Cerebellar nuclear complex (tissue), 1 donor: ENCODE measurements at regions not wholly inside any gene's neighbourhood (a gene's known extent, or its start where the extent isn't known, plus 50 kb on each side); places are given as distances from the start of the nearest gene placed in this dataset.

Experiments
- DNase-seq, 2 experiments: peaks; one replicate each; lab custom pipeline; 2025; lab: John Stamatoyannopoulos, UW

- no peak for DNase-seq
Observed at GRCh38 chr10:60728056-60728455, 50.2 kb upstream of the CDK1 start.

DNA sequence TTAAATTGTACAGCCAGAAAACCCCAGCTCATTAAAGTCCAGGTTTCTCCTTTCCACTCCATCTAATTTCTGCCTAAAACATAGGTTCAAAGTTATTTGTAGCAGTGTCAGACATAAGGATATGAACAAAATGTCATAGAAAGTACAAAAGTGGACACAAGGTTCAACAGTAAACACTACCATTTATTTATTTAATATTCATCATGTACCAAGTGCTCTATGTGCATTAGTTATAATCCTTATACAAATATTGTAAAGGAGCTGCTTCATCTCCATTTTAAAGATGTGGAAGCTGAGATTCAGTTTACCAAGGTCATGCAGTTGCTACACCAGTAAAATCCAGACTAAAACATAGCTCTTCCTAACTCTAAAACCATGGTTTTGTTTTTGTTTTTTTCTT is 52.0 kb upstream of the CDK1 start:
- no peak for DNase-seq

GRCh38 chr10:60722623-60723022 is 55.7 kb upstream of the CDK1 start:
- DNase-seq = no peak

GRCh38 chr10:60719721-60720120 is 58.6 kb upstream of the CDK1 start:
- no peak for DNase-seq

DNA sequence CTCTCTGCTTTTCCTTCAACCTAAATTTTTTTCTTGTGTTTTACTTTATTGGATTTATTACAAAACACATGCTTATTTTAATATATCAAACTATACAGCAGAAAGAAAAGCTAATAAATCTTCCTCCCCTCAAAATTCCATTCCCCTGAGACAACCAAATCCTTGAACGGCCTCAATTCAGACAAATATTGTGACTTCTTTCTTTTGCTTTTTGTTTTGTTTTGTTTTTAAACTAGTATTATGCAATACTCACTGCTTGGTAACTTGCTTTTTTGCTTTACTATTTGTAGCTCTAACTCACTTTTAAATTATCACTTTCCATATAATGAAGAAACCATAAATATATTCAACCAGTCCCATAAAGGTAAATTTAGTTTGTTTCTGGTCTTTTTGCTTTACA is 59.4 kb upstream of the CDK1 start:
- DNase-seq = no peak

DNA sequence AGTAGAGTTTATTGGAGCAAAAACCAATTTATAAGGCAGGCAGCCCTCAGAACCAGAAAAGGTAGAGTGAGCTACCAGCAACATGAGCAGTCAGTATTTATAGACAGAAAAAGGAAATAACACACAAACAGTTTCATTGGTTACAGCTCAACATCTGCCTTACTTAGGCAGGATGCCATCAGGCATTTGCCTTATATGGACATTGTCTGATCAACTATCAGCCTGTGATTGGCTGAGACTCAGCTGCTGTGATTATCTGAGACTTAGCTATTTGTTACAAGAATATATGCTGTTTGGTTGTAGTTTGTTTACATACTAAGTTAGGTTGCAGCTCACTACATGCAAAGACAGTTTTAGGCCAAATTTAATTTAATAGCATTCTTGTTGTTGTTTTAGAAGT is 60.4 kb upstream of the CDK1 start:
- no peak for DNase-seq

GRCh38 chr10:60714233-60714632 is 64.0 kb upstream of the CDK1 start:
- DNase-seq = no peak

- no peak for DNase-seq
Observed at GRCh38 chr10:60711496-60711895, 66.8 kb upstream of the CDK1 start.

- DNase-seq = no peak
Observed at GRCh38 chr10:60710041-60710440, 68.2 kb upstream of the CDK1 start.

GRCh38 chr10:60708666-60709065 is 69.6 kb upstream of the CDK1 start:
- DNase-seq = no peak

DNA sequence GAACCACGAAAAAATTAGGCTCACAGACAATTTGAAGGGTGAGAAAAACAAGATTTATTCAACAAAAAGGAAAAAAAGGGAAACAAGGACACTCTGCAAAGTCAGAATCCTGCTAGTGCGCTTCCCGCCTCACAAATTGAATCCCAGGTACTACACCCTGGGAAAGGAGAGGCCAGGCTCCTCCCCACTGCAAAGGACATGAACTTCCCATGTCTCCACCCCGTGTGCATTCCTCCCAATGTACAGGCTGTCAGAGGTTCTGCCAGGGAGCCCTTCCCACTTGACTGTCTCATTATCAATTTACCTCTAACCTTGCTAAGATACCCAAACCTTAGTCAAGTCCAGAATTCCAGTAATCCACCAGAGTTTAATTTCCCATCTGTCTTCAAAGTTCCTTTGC is 70.4 kb upstream of the CDK1 start:
- DNase-seq = no peak

DNA sequence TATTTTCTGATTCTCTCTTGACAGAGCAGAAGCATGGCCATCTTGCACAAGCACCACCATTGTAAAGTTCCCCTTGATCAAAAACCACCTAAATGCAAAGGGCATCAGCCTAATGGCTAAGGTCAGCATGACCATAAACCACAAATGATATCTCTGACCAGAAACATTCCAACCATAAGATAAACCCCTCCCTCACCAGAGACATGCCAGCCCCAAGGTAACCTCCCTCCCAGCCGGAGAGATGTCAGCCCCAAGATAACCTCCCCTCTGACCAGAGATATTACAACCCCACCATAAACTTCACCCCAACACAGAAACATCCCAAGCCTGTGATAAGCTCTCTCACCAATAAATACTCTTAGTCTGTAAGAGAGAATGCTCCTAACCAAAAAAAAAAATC is 72.1 kb upstream of the CDK1 start:
- no peak for DNase-seq

- no peak for DNase-seq
Observed at GRCh38 chr10:60705376-60705775, 72.9 kb upstream of the CDK1 start.

DNA sequence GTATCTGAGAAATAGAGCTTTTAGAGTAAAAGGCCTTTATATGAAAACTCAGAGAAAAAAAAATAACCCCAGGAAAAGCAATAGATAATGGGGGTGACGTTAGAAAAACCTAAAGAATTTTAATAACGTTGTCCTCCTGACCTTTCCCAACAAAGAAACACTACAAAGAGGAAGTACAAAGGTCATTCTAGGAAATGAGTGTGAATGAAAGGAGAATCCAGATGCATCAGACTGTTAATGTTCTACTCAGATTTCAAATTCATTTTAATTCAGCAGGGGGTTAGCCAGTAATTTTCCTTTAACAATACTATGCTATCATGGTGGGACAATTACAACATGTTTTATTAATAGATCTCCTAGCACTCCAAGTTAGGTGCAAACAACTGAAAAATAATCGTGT is 73.8 kb upstream of the CDK1 start:
- no peak for DNase-seq

DNA sequence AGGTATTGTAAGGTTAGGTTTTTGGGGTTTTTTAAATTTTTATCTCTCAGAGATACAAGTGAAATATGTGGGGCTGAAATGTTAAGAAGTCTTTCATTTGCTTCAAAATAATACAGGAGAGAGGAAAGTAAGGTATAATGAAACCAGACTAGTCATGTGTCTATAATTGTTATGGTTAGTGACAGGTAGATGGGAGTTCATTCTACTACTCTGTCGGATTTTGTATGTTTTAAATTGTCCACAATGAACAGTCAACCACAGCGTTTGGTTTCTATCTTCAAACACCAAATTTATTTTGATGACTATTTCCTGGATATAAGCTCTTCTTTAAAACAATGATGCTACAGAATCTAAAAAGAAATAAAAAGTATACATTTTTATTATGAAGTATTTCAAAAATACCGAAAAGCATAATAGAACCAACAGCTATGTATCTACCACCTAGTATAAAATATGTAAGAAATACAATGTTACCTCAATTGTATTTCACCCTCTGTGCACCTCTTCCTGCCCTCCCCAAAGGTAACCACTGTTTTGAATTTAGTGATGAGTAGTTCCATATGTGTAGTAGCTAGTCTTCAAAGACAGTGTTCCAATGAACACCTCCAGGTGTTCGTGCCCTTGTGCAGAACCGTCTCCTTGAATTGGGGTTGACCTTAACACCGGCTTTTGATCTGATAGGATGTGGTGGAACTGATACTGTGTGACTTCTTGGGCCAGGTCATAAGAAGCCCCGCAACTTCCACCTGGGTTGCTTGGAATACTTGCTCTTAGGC is 74.8 kb upstream of the CDK1 start:
- DNase-seq = no peak

GRCh38 chr10:60687679-60688078 is 90.6 kb upstream of the CDK1 start:
- DNase-seq = no peak

DNA sequence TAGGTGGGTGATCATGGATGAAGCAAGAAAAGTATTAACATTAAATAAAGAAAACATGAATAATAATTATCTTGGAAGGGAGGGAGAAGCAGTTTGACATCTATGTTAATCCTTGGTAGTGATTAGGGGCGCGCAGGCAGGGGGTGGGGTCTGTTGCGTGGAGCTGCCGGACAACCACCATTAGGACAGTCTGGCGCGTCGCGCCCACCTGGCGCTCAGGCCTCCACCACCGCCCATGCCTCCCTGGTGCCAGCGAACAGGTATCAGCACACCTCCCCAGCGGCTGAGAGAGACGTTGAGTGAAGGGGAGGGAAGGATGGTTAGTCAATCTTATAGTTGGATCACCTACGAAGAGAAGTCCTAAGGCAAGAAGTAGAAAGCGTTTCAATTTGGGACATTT is 94.2 kb upstream of the CDK1 start:
- no peak for DNase-seq

DNA sequence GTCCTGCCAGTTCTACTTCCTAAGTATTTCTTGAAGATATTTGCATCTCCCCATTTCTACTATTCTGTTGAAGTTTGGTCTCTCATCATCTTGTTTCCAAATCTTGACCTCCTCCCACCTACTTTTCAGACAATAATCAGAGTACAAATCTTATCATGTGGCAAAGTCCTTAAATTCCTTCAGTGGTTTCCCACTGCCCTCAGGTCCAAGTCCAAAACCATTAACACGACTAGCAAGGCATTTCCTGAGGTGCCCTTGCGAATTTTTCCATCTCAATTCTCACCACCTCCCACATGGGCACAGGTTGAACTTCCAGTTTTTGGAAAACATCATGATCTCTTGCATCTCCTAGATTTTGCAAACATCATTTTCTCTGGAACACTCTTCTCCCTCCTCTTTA is 97.2 kb upstream of the CDK1 start:
- no peak for DNase-seq

DNA sequence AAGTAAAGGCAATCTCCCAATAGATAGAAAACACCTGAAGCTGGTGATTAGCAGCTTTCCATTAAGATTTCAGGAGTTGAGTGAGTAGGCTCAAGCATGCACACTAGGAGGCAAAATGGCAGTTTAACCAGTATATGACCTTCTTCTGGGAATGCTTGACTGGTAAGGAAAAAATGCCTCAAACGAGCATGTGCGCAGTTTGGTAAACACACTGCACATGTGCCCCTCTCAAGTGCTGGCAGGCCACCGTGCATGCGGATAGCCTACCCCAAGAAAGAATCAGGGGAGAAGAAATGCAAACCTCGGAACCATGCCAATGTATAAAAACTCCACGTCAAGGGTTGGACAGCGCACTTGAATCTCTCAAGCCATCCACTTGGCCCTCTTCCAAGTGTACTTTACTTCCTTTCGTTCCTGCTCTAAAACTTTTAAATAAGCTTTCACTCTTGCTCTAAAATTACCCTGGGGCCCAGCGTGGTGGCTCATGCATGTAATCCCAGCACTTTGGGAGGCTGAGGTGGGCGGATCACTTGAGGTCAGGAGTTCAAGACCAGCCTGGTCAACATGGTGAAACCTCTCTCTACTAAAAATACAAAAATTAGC is 98.8 kb upstream of the CDK1 start:
- no peak for DNase-seq

DNA sequence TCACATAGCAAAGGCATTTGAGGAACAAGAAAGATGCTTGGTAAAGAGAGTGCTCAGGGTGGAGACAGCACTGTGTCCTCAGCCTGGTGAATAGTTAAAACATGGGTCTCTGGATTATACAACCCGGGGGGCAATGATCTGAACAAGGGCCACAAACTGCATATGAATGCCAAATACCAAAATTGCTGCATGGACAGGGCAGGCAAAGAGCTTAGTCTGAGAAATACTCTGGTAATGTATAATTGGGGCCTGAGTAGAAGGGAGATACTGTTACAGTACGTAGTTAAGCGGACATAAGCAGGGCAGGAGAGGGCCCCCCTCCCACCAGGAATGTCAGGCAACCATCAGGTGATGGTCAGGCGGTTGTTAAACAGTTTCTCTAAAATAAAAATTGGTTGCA is 99.3 kb upstream of the CDK1 start:
- DNase-seq = no peak

- DNase-seq = no peak
Observed at GRCh38 chr10:60677531-60678129, 100.6 kb upstream of the CDK1 start.

GRCh38 chr10:60675236-60675635 is 103.0 kb upstream of the CDK1 start:
- DNase-seq = no peak

GRCh38 chr10:60669501-60669900 is 108.8 kb upstream of the CDK1 start:
- DNase-seq = no peak

GRCh38 chr10:60666221-60666620 is 112.1 kb upstream of the CDK1 start:
- DNase-seq = no peak
